Activated CD4-positive, alpha-beta T cell treated with anti-CD3 and anti-CD28 coated beads, Interleukin-10, Interleukin-2, amounts not matched to agents 100 ng/mL and 50 ng/mL, durations not matched to agents 16 hours and 8 hours (primary cell): ENCODE measurements at regions not wholly inside any gene's neighbourhood (a gene's known extent, or its start where the extent isn't known, plus 50 kb on each side); places are given as distances from the start of the nearest gene placed in this dataset.

ENCODE experiments used
- DNase-seq: peaks from one replicate; pipeline ENCODE4 v3.0.0-alpha.2; 2020

GRCh38 chr5:67538855-67539506, 342.4 kb upstream of the CD180 start:
- DNase-seq, result no peak

GRCh38 chr5:67537439-67538148, 341.0 kb upstream of the CD180 start:
- peak; percentile 16 for DNase-seq

GRCh38 chr5:67536866-67537265, 340.3 kb upstream of the CD180 start:
- no peak for DNase-seq

- no peak for DNase-seq
Measured at GRCh38 chr5:67530609-67531255, 334.1 kb upstream of the CD180 start.

- no peak for DNase-seq
Measured at GRCh38 chr5:67528953-67529352, 332.4 kb upstream of the CD180 start.

- no peak for DNase-seq
Measured at GRCh38 chr5:67526793-67527192, 330.2 kb upstream of the CD180 start.

- DNase-seq, result no peak
Measured at GRCh38 chr5:67520161-67520908, 323.7 kb upstream of the CD180 start.

GRCh38 chr5:67518227-67518626, 321.6 kb upstream of the CD180 start:
- no peak for DNase-seq

- no peak for DNase-seq
Measured at GRCh38 chr5:67516948-67517565, 320.5 kb upstream of the CD180 start.

- DNase-seq, result peak; percentile 18
Measured at GRCh38 chr5:67515762-67516161, 319.2 kb upstream of the CD180 start.

- DNase-seq, result peak; percentile 78
Measured at GRCh38 chr5:67515020-67515689, 318.6 kb upstream of the CD180 start.

- DNase-seq, result no peak
Measured at GRCh38 chr5:67512758-67513157, 316.2 kb upstream of the CD180 start.

- DNase-seq, result no peak
Measured at GRCh38 chr5:67511911-67512310, 315.3 kb upstream of the CD180 start.

GRCh38 chr5:67510204-67510603, 313.6 kb upstream of the CD180 start:
- peak; percentile 30 for DNase-seq

- peak; percentile 4 for DNase-seq
Measured at GRCh38 chr5:67509402-67510186, 313.0 kb upstream of the CD180 start.

- no peak for DNase-seq
Measured at GRCh38 chr5:67506241-67506640, 309.6 kb upstream of the CD180 start.

- no peak for DNase-seq
Measured at GRCh38 chr5:67502951-67503350, 306.4 kb upstream of the CD180 start.

- DNase-seq, result no peak
Measured at GRCh38 chr5:67496051-67496450, 299.5 kb upstream of the CD180 start.

GRCh38 chr5:67495072-67495471, 298.5 kb upstream of the CD180 start:
- no peak for DNase-seq

- no peak for DNase-seq
Measured at GRCh38 chr5:67494186-67494855, 297.7 kb upstream of the CD180 start.

- peak; percentile 5 for DNase-seq
Measured at GRCh38 chr5:67493676-67494075, 297.1 kb upstream of the CD180 start.
